ENCODE measurements at regions not wholly inside any gene's neighbourhood (a gene's known extent, or its start where the extent isn't known, plus 50 kb on each side); places are given as distances from the start of the nearest gene placed in this dataset.

DNA sequence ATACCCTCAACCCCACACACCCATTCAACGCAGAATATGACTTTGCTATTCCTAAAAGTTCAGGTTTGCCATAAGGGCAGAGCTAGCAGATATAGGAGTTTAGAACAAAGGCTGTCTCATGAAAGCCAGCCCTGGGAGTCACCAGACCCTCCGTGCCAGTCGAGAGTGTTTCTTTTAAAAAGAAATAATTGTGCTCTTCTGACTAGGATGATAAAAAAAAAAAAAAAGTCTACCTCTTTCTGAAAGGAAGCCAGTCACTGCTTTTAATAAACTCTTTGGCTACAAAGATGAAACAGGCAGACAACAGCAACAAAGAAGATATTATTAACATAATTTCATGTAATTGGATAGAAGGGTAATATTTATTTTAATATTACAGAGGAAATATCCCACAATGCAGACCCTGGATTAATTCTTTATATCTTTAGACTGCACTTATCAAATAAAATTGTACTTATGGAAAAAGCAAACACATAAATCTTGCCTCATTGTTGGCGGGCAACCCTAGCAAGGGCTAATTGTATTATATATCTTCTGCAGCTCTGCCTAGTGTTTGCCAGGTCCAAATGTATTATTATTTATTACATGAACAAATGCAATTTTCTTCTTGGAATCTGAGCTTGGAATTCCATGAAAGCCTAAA is 277.5 kb upstream of the DYNLRB2 start:
- Histone ChIP-seq H3K9me3 (no peaks in the 10 kb centered on the region), H3K27me3 (peaks cover 0 to 8% (median 0%) of the 10 kb centered on the region in 9 donors), H3K27ac (no peak overlapping the region), H3K4me1 (no peaks in the 10 kb centered on the region), H3K36me3 (no peaks in the 10 kb centered on the region), H3K4me3 (no peak overlapping the region)
- TF ChIP-seq, protein P1, sequence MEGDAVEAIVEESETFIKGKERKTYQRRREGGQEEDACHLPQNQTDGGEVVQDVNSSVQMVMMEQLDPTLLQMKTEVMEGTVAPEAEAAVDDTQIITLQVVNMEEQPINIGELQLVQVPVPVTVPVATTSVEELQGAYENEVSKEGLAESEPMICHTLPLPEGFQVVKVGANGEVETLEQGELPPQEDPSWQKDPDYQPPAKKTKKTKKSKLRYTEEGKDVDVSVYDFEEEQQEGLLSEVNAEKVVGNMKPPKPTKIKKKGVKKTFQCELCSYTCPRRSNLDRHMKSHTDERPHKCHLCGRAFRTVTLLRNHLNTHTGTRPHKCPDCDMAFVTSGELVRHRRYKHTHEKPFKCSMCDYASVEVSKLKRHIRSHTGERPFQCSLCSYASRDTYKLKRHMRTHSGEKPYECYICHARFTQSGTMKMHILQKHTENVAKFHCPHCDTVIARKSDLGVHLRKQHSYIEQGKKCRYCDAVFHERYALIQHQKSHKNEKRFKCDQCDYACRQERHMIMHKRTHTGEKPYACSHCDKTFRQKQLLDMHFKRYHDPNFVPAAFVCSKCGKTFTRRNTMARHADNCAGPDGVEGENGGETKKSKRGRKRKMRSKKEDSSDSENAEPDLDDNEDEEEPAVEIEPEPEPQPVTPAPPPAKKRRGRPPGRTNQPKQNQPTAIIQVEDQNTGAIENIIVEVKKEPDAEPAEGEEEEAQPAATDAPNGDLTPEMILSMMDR (IDR thresholded peaks at IDR 0.05) = no peak
- TF ChIP-seq POLR2A (IDR thresholded peaks at IDR 0.05) = no peak
- ATAC-seq (no peak), DNase-seq (no peak)
- 84 to 90% (median 87%) methylated on average over 4 of the region's 4 CpGs for WGBS, 4 donors
- intact Hi-C loops (cut with DNase I) = no loop called here

DNA sequence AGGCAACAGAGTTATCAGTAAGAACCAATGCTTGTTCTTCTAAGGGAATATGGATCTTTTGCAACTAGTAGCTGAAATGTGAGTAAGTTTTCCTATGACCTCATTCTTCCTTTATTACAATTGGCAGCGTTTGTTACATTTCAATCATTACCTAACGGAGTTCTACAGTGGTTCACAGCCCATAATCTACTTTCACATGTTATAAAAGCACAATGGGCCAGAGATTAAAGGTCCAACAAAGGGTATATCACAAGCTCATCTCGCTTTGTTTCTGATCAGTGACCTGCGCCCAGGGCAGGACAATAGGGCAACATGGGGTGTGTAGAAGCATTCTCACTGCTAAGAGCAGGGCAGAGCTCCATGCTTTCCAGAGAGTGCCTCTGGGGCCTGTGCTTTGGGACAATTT is 279.9 kb upstream of the DYNLRB2 start:
- 62 to 75% (median 63%) methylated on average over 4 of the region's 4 CpGs for WGBS, 4 donors
- no peak for TF ChIP-seq POLR2A (IDR thresholded peaks at IDR 0.05)
- no peaks in the 10 kb centered on the region for H3K4me1 ChIP-seq
- H3K27me3 ChIP-seq = peaks cover 0 to 8% (median 0%) of the 10 kb centered on the region in 9 donors
- no peaks in the 10 kb centered on the region for H3K36me3 ChIP-seq
- no peaks in the 10 kb centered on the region for H3K9me3 ChIP-seq
- ATAC-seq (no peak), DNase-seq (no peak)
- intact Hi-C loops (cut with DNase I) = no loop called here
- H3K27ac ChIP-seq = no peak overlapping the region
- H3K4me3 ChIP-seq = no peak overlapping the region

DNA sequence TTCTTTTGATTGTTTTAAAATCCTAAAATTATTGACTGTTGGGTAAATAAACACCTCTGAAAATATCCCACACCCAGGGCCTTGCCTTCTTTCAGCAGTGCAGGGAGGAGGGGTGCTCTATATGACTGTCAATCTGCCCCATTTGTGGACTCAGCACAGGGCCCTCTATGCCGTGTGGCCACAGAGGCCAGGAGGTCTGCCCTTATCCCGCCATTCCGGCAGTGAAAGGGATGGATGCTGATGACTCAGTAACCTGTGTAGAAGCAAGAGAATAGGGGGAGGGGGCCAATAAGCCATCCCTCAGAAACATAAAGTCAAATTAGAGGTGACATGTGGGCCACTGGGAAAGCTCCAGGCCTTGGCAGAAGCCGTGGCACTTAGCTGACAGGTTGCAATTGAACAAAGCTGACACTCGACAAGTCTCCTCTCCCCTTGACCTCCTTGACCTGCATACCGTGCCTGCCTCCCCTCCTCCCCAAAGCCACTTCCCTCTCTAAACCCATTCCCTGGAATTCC is 281.4 kb upstream of the DYNLRB2 start:
- Histone ChIP-seq H3K4me3 (no peak overlapping the region), H3K4me1 (no peaks in the 10 kb centered on the region), H3K27me3 (peaks cover 0 to 7% (median 0%) of the 10 kb centered on the region in 9 donors), H3K9me3 (no peaks in the 10 kb centered on the region), H3K36me3 (no peaks in the 10 kb centered on the region), H3K27ac (no peak overlapping the region)
- intact Hi-C loops (cut with DNase I) = no loop called here
- DNase-seq (no peak), ATAC-seq (no peak)
- TF ChIP-seq, protein P1 (IDR thresholded peaks at IDR 0.05) = no peak
- TF ChIP-seq POLR2A (IDR thresholded peaks at IDR 0.05) = no peak
- WGBS, 4 donors = 47 to 65% (median 59%) methylated on average over 5 to 6 of the region's 6 CpGs

DNA sequence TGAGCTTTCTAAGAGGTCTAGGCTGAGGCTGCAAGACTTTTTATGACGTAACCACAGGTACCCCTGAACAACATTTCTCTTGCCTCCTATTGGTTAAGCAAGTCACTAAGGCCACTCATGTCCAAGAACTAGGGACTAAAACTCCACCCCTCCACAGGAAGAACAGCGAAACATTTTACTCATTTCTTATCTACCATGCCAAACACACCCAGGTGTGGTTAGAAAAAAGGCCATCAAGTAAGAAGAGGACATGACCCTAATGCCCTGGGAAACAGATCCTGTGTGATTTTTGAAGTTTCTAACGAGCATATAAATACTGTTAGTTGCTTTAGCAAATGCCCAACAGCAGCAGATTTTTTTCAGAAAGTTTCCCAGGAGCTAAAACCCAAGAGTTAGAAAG is 282.4 kb upstream of the DYNLRB2 start:
- H3K9me3 ChIP-seq = no peaks in the 10 kb centered on the region
- ATAC-seq (no peak), DNase-seq (no peak)
- no peaks in the 10 kb centered on the region for H3K4me1 ChIP-seq
- H3K27ac ChIP-seq = no peak overlapping the region
- no peaks in the 10 kb centered on the region for H3K27me3 ChIP-seq
- intact Hi-C loops (cut with DNase I) = no loop called here
- H3K4me3 ChIP-seq = no peak overlapping the region
- no peak for TF ChIP-seq POLR2A (IDR thresholded peaks at IDR 0.05)
- TF ChIP-seq, protein P1 (IDR thresholded peaks at IDR 0.05) = no peak
- WGBS, 4 donors = 75 to 79% (median 76%) methylated on average over 3 of the region's 3 CpGs
- H3K36me3 ChIP-seq = no peaks in the 10 kb centered on the region

DNA sequence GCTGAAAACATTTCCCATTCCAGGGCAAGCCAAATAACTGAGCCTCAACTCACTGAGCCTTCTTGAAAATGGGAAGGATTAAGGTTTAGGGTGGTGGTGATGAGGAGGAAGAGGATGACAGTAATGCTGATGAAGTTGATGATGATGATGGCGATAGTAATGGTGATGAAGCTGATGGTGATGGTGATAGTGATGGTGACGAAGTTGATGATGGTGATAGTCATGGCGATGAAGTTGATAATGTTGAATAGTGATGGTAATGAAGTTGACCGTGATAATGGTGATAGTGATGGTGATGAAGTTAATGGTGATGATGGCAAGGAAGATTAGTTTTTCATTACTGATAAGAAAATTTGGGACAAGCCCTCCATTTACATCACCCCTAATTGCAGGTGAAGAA is 285.8 kb upstream of the DYNLRB2 start:
- H3K36me3 ChIP-seq = no peaks in the 10 kb centered on the region
- ATAC-seq (no peak), DNase-seq (no peak)
- H3K4me1 ChIP-seq = peaks cover 0 to 9% (median 0%) of the 10 kb centered on the region in 12 donors
- WGBS, 4 donors = 82 to 88% (median 84%) methylated on average over 4 of the region's 4 CpGs
- peaks cover 0 to 7% (median 0%) of the 10 kb centered on the region in 9 donors for H3K27me3 ChIP-seq
- no peaks in the 10 kb centered on the region for H3K9me3 ChIP-seq
- intact Hi-C loops (cut with DNase I) = no loop called here
- TF ChIP-seq, protein P1 (IDR thresholded peaks at IDR 0.05) = no peak
- no peak for TF ChIP-seq POLR2A (IDR thresholded peaks at IDR 0.05)
- no peak overlapping the region for H3K4me3 ChIP-seq
- H3K27ac ChIP-seq = no peak overlapping the region
